ENCODE measurements at regions not wholly inside any gene's neighbourhood (a gene's known extent, or its start where the extent isn't known, plus 50 kb on each side); places are given as distances from the start of the nearest gene placed in this dataset.
"Not testable (repeated sequence)": the region's sequence is repeated elsewhere in the genome, so short reads cannot be mapped to it uniquely, and the experiment has no call there.

GRCh38 chr17:77842528-77843147, 115.9 kb upstream of the TNRC6C start:
- H3K27me3 ChIP-seq (replicated peaks; ENCODE audit: control insufficient read depth, insufficient read depth, low read length), result no peaks in the 10 kb centered on the region; the same call in none of the 2 replicates
- DNase-seq (ENCODE audit: extremely low read depth, insufficient read length), result no peak
- TF ChIP-seq, protein P1, sequence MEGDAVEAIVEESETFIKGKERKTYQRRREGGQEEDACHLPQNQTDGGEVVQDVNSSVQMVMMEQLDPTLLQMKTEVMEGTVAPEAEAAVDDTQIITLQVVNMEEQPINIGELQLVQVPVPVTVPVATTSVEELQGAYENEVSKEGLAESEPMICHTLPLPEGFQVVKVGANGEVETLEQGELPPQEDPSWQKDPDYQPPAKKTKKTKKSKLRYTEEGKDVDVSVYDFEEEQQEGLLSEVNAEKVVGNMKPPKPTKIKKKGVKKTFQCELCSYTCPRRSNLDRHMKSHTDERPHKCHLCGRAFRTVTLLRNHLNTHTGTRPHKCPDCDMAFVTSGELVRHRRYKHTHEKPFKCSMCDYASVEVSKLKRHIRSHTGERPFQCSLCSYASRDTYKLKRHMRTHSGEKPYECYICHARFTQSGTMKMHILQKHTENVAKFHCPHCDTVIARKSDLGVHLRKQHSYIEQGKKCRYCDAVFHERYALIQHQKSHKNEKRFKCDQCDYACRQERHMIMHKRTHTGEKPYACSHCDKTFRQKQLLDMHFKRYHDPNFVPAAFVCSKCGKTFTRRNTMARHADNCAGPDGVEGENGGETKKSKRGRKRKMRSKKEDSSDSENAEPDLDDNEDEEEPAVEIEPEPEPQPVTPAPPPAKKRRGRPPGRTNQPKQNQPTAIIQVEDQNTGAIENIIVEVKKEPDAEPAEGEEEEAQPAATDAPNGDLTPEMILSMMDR (IDR thresholded peaks at IDR 0.05; ENCODE audit: insufficient read depth, low read length, poor library complexity, severe bottlenecking), result no peak
- H3K4me3 ChIP-seq (replicated peaks; ENCODE audit: low read depth, low read length), result no peak overlapping the region
- H3K36me3 ChIP-seq (ENCODE audit: control insufficient read depth, insufficient read depth, low read length), result no peaks in the 10 kb centered on the region

- not testable (repeated sequence) for H3K4me3 ChIP-seq (replicated peaks; ENCODE audit: low read depth, low read length); H3K27me3 ChIP-seq (replicated peaks; ENCODE audit: control insufficient read depth, insufficient read depth, low read length)
Observed at GRCh38 chr17:77843255-77843895, 115.1 kb upstream of the TNRC6C start.

GRCh38 chr17:77843896-77844295, 114.6 kb upstream of the TNRC6C start:
- Histone ChIP-seq H3K27me3 (replicated peaks; ENCODE audit: control insufficient read depth, insufficient read depth, low read length) (no peaks in the 10 kb centered on the region; the same call in none of the 2 replicates), H3K36me3 (ENCODE audit: control insufficient read depth, insufficient read depth, low read length) (no peaks in the 10 kb centered on the region), H3K4me3 (replicated peaks; ENCODE audit: low read depth, low read length) (no peak overlapping the region)
- TF ChIP-seq, protein P1 (IDR thresholded peaks at IDR 0.05; ENCODE audit: insufficient read depth, low read length, poor library complexity, severe bottlenecking), result no peak
- no peak for DNase-seq (ENCODE audit: extremely low read depth, insufficient read length)

More at GRCh38 chr17:77843255-77843895, 115.1 kb upstream of the TNRC6C start:
- DNase-seq (ENCODE audit: extremely low read depth, insufficient read length); H3K36me3 ChIP-seq (ENCODE audit: control insufficient read depth, insufficient read depth, low read length): not testable (repeated sequence)

DNA sequence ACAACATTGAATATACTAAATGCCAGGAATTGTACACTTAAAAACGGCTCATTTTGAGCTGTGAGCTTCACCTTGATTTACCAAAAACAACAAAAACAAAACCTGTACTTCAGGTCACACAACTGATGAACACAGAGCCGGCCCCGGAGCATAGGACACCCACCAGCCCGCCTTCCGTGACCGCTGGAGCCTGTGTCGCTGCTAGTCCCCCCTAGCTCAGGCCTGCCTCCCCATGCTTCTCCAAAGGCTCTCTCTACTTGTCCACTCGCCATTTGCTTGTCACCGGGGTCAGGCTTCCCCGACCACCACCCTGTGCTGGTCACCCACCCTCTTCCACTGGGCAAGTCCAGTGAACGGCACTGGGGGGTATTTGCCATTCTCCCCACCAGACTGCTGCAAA, 113.8 kb upstream of the TNRC6C start:
- DNase-seq (ENCODE audit: extremely low read depth, insufficient read length), result no peak
- Histone ChIP-seq H3K4me3 (replicated peaks; ENCODE audit: low read depth, low read length) (no peak overlapping the region), H3K27me3 (replicated peaks; ENCODE audit: control insufficient read depth, insufficient read depth, low read length) (no peaks in the 10 kb centered on the region; the same call in none of the 2 replicates), H3K36me3 (ENCODE audit: control insufficient read depth, insufficient read depth, low read length) (no peaks in the 10 kb centered on the region)
- TF ChIP-seq, protein P1 (IDR thresholded peaks at IDR 0.05; ENCODE audit: insufficient read depth, low read length, poor library complexity, severe bottlenecking), result no peak

GRCh38 chr17:77845541-77846225, 112.8 kb upstream of the TNRC6C start:
- TF ChIP-seq, protein P1 (IDR thresholded peaks at IDR 0.05; ENCODE audit: insufficient read depth, low read length, poor library complexity, severe bottlenecking), result no peak
- Histone ChIP-seq H3K27me3 (replicated peaks; ENCODE audit: control insufficient read depth, insufficient read depth, low read length) (no peaks in the 10 kb centered on the region; the same call in 1 of the 2 replicates), H3K36me3 (ENCODE audit: control insufficient read depth, insufficient read depth, low read length) (no peaks in the 10 kb centered on the region), H3K4me3 (replicated peaks; ENCODE audit: low read depth, low read length) (no peak overlapping the region)
- no peak for DNase-seq (ENCODE audit: extremely low read depth, insufficient read length)

DNA sequence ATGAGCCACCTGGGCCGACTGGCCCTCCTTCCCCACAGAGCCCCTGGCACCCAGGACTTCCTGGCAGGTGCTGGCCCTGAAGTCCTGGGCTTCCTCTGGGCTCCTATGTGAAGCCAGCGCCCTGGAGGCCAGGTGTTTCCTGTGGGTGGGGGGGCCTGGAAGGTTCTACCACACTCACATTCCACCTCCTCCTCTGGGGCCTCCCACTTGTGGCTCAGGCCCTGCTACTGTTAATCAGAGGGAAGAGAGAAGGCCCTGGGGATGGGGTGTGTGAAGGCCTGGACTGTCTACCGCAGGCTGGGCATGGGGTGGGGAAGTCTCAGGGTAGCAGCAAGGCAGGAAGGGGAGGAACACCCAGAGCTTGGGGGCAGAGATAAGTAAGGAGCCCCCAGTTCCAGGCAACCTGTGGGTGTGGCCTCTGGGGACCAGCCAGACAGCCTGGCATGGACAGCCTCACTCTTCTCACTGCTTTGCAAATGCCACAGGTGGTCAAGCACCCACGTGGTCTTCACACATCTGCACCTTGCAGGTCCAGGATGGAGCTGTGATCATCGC, 111.9 kb upstream of the TNRC6C start:
- no peak overlapping the region for H3K4me3 ChIP-seq (replicated peaks; ENCODE audit: low read depth, low read length)
- no peak for DNase-seq (ENCODE audit: extremely low read depth, insufficient read length)
- TF ChIP-seq, protein P1 (IDR thresholded peaks at IDR 0.05; ENCODE audit: insufficient read depth, low read length, poor library complexity, severe bottlenecking), result no peak
- no peaks in the 10 kb centered on the region for H3K36me3 ChIP-seq (ENCODE audit: control insufficient read depth, insufficient read depth, low read length)
- no peaks in the 10 kb centered on the region; the same call in 1 of the 2 replicates for H3K27me3 ChIP-seq (replicated peaks; ENCODE audit: control insufficient read depth, insufficient read depth, low read length)

Measured in GM06990 (cell line).